H1 (cell line): ENCODE measurements at regions not wholly inside any gene's neighbourhood (a gene's known extent, or its start where the extent isn't known, plus 50 kb on each side); places are given as distances from the start of the nearest gene placed in this dataset.

Experiments
- CTCF ChIA-PET: fragments of 300-600 bp; sonication (Branson Sonifier 250); formaldehyde crosslinking; loops from one replicate; lab custom pipeline; 2021; ENCODE audit not compliant: partially characterized antibody; lab: Charles Lee
- POLR2A ChIA-PET: fragments of 300-600 bp; sonication (Branson Sonifier 250); formaldehyde crosslinking; loops from one replicate; lab custom pipeline; 2021; ENCODE audit warnings: inconsistent platforms; ENCODE audit not compliant: partially characterized antibody; lab: Charles Lee
- DNase-seq, 2 experiments: peaks; one replicate each; pipeline versions ENCODE4 v3.0.0 to v3.0.0-alpha.2; 2010 to 2022; ENCODE audit warnings: low spot score in 2 of 2, low read depth in 1 of 2, mixed read lengths in 1 of 2
- FAIRE-seq: peaks from 2 replicates; lab custom pipeline; 2011; peaks lifted over from hg19 to GRCh38; lab: Jason Lieb, UNC
- H2AFZ ChIP-seq: 2 replicates; pipeline ENCODE4 v1.8.1; 2012; ENCODE audit warnings: low read length, inconsistent platforms
- H2AK5ac ChIP-seq: 2 replicates; pipeline ENCODE4 v1.6.1; 2013; ENCODE audit warnings: low read depth, low read length
- H2BK120ac ChIP-seq: replicated peaks from 2 replicates; pipeline ENCODE3; 2013; ENCODE audit warnings: low read depth, low read length, inconsistent platforms
- H2BK12ac ChIP-seq: 2 replicates; pipeline ENCODE4 v1.6.1; 2013; ENCODE audit warnings: low read depth, low read length
- H2BK15ac ChIP-seq: 2 replicates; pipeline ENCODE4 v1.6.1; 2013; ENCODE audit warnings: low read length
- H2BK20ac ChIP-seq: 2 replicates; pipeline ENCODE4 v1.6.1; 2013; ENCODE audit warnings: low read length
- H2BK5ac ChIP-seq: 2 replicates; pipeline ENCODE4 v1.6.1; 2013; ENCODE audit warnings: low read depth, low read length
- H3K14ac ChIP-seq: 2 replicates; pipeline ENCODE4 v1.6.1; 2013; ENCODE audit warnings: inconsistent platforms; ENCODE audit not compliant: insufficient read length
- H3K18ac ChIP-seq: 2 replicates; pipeline ENCODE4 v1.6.1; 2013; ENCODE audit warnings: low read length; ENCODE audit errors: extremely low read depth
- H3K23ac ChIP-seq: 2 replicates; pipeline ENCODE4 v1.6.1; 2013; ENCODE audit warnings: inconsistent platforms; ENCODE audit not compliant: insufficient read length
- H3K23me2 ChIP-seq: 2 replicates; pipeline ENCODE4 v1.6.1; 2013; ENCODE audit warnings: low read depth, low read length
- H3K27ac ChIP-seq: 2 replicates; pipeline ENCODE4 v1.6.1; 2011; ENCODE audit warnings: low read depth, low read length, inconsistent platforms
- H3K27me3 ChIP-seq, 4 experiments: replicated peaks in 1 of 4; 1 replicate in 1 of 4; 2 replicates in 3 of 4; pipeline versions ENCODE4 v1.6.1 to v1.8.1; 2011 to 2013; ENCODE audit warnings: low read length in 3 of 4, mild to moderate bottlenecking in 3 of 4, inconsistent platforms in 2 of 4, mixed read lengths in 2 of 4, moderate library complexity in 1 of 4; ENCODE audit not compliant: control insufficient read depth in 3 of 4, insufficient read depth in 3 of 4; ENCODE audit errors: extremely low read depth in 1 of 4
- H3K36me3 ChIP-seq, 4 experiments: 2 replicates each; pipeline versions ENCODE4 v1.6.1 to v1.8.1; 2011 to 2013; ENCODE audit warnings: mild to moderate bottlenecking in 4 of 4, low read length in 3 of 4, moderate library complexity in 2 of 4, control low read depth in 1 of 4, inconsistent platforms in 1 of 4; ENCODE audit not compliant: insufficient read depth in 4 of 4, control insufficient read depth in 2 of 4
- H3K4ac ChIP-seq: replicated peaks from 2 replicates; pipeline ENCODE3; 2013; ENCODE audit warnings: low read length, low read depth, mixed read lengths, inconsistent platforms; ENCODE audit not compliant: insufficient read length
- H3K4me1 ChIP-seq, 4 experiments: replicated peaks in 1 of 4; 1 replicate in 1 of 4; 2 replicates in 3 of 4; pipeline versions ENCODE4 v1.6.1 to v1.8.1; 2011 to 2013; ENCODE audit warnings: low read length in 3 of 4, inconsistent platforms in 2 of 4, mixed read lengths in 1 of 4; ENCODE audit not compliant: insufficient read depth in 4 of 4, control insufficient read depth in 3 of 4
- H3K4me2 ChIP-seq, 2 experiments: 2 replicates each; pipeline versions ENCODE4 v1.6.1 to v1.8.1; 2011 to 2013; ENCODE audit warnings: low read depth in 2 of 2, low read length in 2 of 2, control low read depth in 1 of 2, inconsistent platforms in 1 of 2, mild to moderate bottlenecking in 1 of 2; ENCODE audit not compliant: insufficient read depth in 1 of 2
- H3K4me3 ChIP-seq, 4 experiments: fragments of 200-600, 300-600 bp in 1 of 4; sonication (generic), shearing (Covaris generic), sonication (Bioruptor Twin) in 1 of 4; 2 replicates each; pipeline versions ENCODE4 v1.5.1 to v1.8.1; 2011 to 2016; ENCODE audit warnings: low read length in 4 of 4, low read depth in 3 of 4, control low read depth in 2 of 4, inconsistent platforms in 2 of 4, mild to moderate bottlenecking in 2 of 4, mixed read lengths in 1 of 4, moderate library complexity in 1 of 4; ENCODE audit not compliant: insufficient read depth in 2 of 4; ENCODE audit errors: extremely low read depth in 1 of 4
- H3K56ac ChIP-seq: replicated peaks from 2 replicates; pipeline ENCODE3; 2013; ENCODE audit warnings: low read depth, mild to moderate bottlenecking, mixed read lengths, low read length, inconsistent platforms; ENCODE audit not compliant: insufficient read length
- H3K79me1 ChIP-seq: 2 replicates; pipeline ENCODE4 v1.6.1; 2013; ENCODE audit warnings: low read depth, low read length, control low read depth
- H3K79me2 ChIP-seq, 2 experiments: 2 replicates each; pipeline versions ENCODE4 v1.6.1 to v1.8.1; 2012 to 2013; ENCODE audit warnings: low read length in 2 of 2, mild to moderate bottlenecking in 2 of 2, inconsistent platforms in 1 of 2; ENCODE audit not compliant: insufficient read depth in 2 of 2, control insufficient read depth in 1 of 2
- H3K9ac ChIP-seq, 4 experiments: replicated peaks in 1 of 4; 1 replicate in 1 of 4; 2 replicates in 3 of 4; pipeline versions ENCODE4 v1.6.1 to v1.8.1; 2011 to 2013; ENCODE audit warnings: low read depth in 3 of 4, low read length in 3 of 4, control low read depth in 2 of 4, mild to moderate bottlenecking in 2 of 4, moderate library complexity in 2 of 4, inconsistent platforms in 1 of 4; ENCODE audit errors: extremely low read depth in 1 of 4
- H3K9me3 ChIP-seq, 2 experiments: 2 replicates each; pipeline versions ENCODE4 v1.6.1 to v1.8.1; 2012 to 2013; ENCODE audit warnings: mild to moderate bottlenecking in 2 of 2, moderate library complexity in 2 of 2, control low read depth in 1 of 2, inconsistent platforms in 1 of 2, low read depth in 1 of 2, low read length in 1 of 2, mixed read lengths in 1 of 2; ENCODE audit not compliant: insufficient read depth in 2 of 2
- H4K20me1 ChIP-seq, 2 experiments: replicated peaks in 1 of 2; 2 replicates each; pipeline versions ENCODE3 to v1.8.1; 2011 to 2013; ENCODE audit warnings: inconsistent platforms in 2 of 2, low read length in 2 of 2, mild to moderate bottlenecking in 1 of 2; ENCODE audit not compliant: insufficient read depth in 2 of 2, control insufficient read depth in 1 of 2
- H4K5ac ChIP-seq: 2 replicates; pipeline ENCODE4 v1.6.1; 2013; ENCODE audit warnings: low read length, low read depth, mixed read lengths, inconsistent platforms; ENCODE audit not compliant: insufficient read length
- H4K8ac ChIP-seq: 2 replicates; pipeline ENCODE4 v1.8.0; 2013; ENCODE audit warnings: mild to moderate bottlenecking, moderate library complexity, low read length, inconsistent platforms; ENCODE audit not compliant: insufficient read depth; ENCODE audit errors: extremely low read depth
- H4K91ac ChIP-seq: replicated peaks from 2 replicates; pipeline ENCODE3; 2013; ENCODE audit warnings: low read length, mixed read lengths, inconsistent platforms; ENCODE audit not compliant: insufficient read length
- ASH2L ChIP-seq: fragments of 200-600, 300-600 bp; sonication (generic); IDR thresholded peaks from one replicate; pipeline ENCODE4 v1.7.1; 2017; ENCODE audit warnings: low read length
- PHF8 ChIP-seq: fragments of 200-600 bp; sonication (generic); conservative IDR thresholded peaks from 2 replicates; pipeline ENCODE4 v1.7.1; 2012; ENCODE audit warnings: low read depth, mild to moderate bottlenecking, inconsistent platforms, low read length, moderate library complexity
- SIRT6 ChIP-seq: IDR thresholded peaks from one replicate; pipeline ENCODE4 v1.7.1; 2012; ENCODE audit warnings: low read length, inconsistent platforms
- SIX5 ChIP-seq: IDR thresholded peaks from 2 replicates; pipeline ENCODE4 v1.6.1; 2011; ENCODE audit warnings: mild to moderate bottlenecking, low read depth, low read length
- WGBS, 2 experiments: shearing (Covaris generic) in 1 of 2; methylation state at CpG; one replicate each; pipeline versions ENCODE4 v1.1.6 to v1.1.7; 2013 to 2015; ENCODE audit warnings: low lambda C conversion rate in 2 of 2, mixed read lengths in 2 of 2, inconsistent platforms in 1 of 2, low coverage in 1 of 2, missing lambda C conversion rate in 1 of 2; ENCODE audit not compliant: insufficient replicate concordance in 2 of 2, insufficient coverage in 1 of 2, insufficient read length in 1 of 2; ENCODE audit errors: extremely low coverage in 1 of 2, missing lambda C conversion rate in 1 of 2; 5-methylcytosine and 5-hydroxymethylcytosine counted together

GRCh38 chr10:62903828-62904227 lies 87.7 kb upstream of the EGR2 start:
- Histone ChIP-seq H2BK5ac (no peak overlapping the region), H3K4ac (no peak overlapping the region), H3K9me3 (no peaks in the 10 kb centered on the region), H3K79me2 (no peaks in the 10 kb centered on the region), H3K4me3 (no peak overlapping the region), H3K27me3 (no peaks in the 10 kb centered on the region), H3K79me1 (no peaks in the 10 kb centered on the region), H3K4me2 (no peak overlapping the region), H4K5ac (no peak overlapping the region), H2AK5ac (no peak overlapping the region), H3K27ac (no peak overlapping the region), H2BK12ac (no peak overlapping the region), H3K18ac (no peak overlapping the region), H4K8ac (no peak overlapping the region), H3K56ac (no peak overlapping the region), H3K4me1 (no peaks in the 10 kb centered on the region), H3K36me3 (no peaks in the 10 kb centered on the region), H3K23ac (no peak overlapping the region), H4K91ac (no peak overlapping the region), H2BK120ac (no peak overlapping the region), H4K20me1 (no peaks in the 10 kb centered on the region), H2BK15ac (no peak overlapping the region), H3K23me2 (no peaks in the 10 kb centered on the region), H2AFZ (no peak overlapping the region), H3K14ac (no peak overlapping the region), H3K9ac (no peak overlapping the region), H2BK20ac (no peak overlapping the region)
- CTCF ChIA-PET: no interaction called here
- no peak for DNase-seq
- no peak for FAIRE-seq
- TF ChIP-seq SIX5: no peak
- no peak for TF ChIP-seq SIRT6
- no peak for TF ChIP-seq ASH2L
- TF ChIP-seq PHF8: no peak
- WGBS, 2 experiments: 75% methylated on average over 1 of the region's 1 CpG; no CpG with 5 or more reads in 1 of the 2 experiments
- POLR2A ChIA-PET: no interaction called here
